Forelimb muscle (tissue), 1 donor: ENCODE measurements at regions not wholly inside any gene's neighbourhood (a gene's known extent, or its start where the extent isn't known, plus 50 kb on each side); places are given as distances from the start of the nearest gene placed in this dataset.

ENCODE experiments used
- DNase-seq: peaks from one replicate; pipeline ENCODE4 v3.0.0-alpha.2; 2013; ENCODE audit warnings: low read depth

- DNase-seq = no peak
Observed at GRCh38 chr2:59921743-59922142, 631.7 kb downstream of the BCL11A start.

DNA sequence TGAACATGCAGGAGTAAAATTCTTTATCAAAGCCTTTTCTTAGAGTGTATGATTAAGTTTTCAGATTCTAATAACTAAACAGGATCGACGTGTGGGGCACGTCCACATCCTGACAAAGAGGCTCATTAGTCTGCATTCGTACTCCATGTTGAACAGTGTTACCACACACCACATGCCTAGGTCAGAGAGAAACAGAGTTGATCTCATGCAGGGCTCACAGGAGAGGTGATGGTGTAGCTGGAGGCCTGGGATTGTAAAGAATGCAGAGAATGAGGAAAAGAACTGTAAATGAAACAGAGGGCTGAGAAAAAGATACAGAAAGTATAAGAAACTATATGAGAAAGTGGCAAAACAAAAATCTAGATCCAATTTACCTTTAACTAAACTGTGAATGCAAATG, 632.5 kb downstream of the BCL11A start:
- DNase-seq = no peak

DNA sequence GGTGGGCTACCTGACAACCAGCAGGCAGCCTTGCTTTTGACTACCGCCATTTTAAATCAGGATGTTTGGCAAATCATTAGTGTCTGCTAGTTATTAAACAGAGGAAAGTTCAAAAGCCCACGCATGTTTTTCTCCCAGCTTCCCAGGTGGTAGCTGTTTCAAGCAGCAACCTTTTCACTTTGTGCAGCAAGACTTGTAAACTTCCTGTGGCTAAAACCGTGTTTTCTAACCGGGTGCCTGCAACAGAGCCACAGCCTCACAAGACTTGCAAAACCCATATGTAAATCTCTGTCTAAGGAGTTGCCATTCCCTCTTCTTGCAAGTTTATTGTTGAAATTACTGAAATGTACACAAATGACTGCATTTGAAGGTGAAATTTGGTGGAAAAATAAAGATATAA, 633.1 kb downstream of the BCL11A start:
- DNase-seq = no peak

DNA sequence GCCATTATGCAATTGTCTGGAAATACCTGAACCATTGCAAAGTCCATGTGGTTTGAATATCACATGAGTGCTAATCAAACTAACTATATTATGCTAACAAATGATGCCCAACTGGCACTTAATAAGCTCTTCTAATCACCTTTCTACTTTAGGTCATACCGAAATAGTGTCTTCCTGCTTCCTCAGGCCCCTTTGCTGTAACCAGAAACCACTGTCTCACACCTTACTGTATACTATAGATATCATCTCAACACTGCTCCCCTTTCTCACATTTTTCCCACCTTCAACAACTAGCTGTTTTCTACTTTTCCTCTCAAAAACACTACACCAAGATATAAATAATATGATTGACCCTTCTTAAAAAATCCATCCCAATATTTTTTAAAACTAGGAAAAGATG, 633.9 kb downstream of the BCL11A start:
- DNase-seq = no peak

DNA sequence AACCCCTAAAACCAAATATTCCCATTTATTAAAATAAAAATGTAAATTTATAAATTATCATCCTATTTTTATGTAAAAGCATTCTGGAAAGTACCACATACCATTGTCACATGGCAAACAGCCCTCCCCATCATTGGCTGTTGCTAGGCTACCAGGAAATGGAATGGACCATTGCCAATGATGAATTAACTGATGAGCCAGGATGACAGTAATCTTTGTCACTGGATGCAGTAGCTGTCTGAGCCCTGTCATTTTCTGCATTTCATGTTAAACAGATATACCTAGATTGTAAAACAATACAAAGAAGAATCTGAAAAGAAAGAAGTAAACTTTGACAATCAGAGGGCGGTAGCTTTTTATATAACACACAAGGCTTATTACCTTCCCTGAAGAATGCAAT, 641.4 kb downstream of the BCL11A start:
- DNase-seq = no peak

DNA sequence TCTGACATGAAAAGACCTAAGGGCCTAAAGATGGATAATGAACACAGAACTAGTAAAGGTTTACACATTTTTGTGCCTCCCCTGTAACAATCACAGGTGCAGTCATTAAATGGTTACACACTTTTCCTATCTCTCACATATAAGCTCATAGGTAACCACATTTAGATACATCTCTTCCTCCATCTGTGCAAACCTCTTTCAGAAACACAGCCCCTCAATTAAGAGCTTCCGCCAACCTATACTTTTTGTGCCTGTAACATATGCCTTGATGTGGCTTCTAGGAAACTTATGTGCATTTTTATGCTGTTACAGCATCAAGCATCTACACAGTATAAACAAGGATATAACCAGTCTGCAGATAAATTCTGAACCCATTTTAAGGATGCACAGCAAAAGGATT, 643.3 kb downstream of the BCL11A start:
- no peak for DNase-seq

DNA sequence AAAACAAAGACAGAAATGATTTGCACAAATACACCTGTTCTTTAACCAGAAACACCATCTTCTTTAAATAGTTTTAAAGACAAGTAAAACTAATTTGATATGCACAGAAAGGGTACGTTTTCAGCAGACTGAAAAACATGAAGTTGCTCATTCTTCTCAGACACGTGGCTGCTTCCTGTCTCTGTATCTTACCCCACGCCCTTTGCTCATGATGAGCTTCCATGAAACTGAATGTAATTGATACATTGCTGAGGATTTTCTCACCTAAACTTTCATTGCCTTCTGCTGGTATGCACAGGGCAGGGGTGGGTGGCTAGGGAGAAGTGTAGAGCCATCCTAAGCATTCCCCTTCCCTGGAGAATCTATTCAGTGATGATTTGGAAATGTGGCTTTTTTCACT, 644.3 kb downstream of the BCL11A start:
- no peak for DNase-seq

GRCh38 chr2:59905731-59906130, 647.7 kb downstream of the BCL11A start:
- no peak for DNase-seq

- no peak for DNase-seq
Observed at GRCh38 chr2:59903994-59904544, 649.4 kb downstream of the BCL11A start.

GRCh38 chr2:59900728-59901452, 652.6 kb downstream of the BCL11A start:
- DNase-seq = no peak

DNA sequence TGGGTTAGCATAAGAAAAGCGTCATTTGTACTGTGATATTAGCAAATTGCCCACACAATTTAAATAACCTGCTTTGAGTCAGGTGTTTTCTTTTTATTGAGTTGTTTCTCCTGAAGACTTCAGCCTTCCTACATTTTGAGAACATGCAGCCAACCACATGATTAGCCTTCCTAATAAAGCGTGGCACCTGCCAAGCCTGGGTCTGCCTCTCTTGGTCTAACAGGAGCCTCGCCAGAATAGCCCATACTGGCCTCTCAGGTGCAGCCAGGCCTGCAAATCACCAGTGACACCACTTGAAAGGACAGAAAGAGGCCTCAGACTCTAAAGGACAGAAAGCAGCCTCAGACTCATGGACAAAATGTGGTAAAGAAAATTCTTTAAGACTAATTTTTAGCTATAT, 653.8 kb downstream of the BCL11A start:
- no peak for DNase-seq

DNA sequence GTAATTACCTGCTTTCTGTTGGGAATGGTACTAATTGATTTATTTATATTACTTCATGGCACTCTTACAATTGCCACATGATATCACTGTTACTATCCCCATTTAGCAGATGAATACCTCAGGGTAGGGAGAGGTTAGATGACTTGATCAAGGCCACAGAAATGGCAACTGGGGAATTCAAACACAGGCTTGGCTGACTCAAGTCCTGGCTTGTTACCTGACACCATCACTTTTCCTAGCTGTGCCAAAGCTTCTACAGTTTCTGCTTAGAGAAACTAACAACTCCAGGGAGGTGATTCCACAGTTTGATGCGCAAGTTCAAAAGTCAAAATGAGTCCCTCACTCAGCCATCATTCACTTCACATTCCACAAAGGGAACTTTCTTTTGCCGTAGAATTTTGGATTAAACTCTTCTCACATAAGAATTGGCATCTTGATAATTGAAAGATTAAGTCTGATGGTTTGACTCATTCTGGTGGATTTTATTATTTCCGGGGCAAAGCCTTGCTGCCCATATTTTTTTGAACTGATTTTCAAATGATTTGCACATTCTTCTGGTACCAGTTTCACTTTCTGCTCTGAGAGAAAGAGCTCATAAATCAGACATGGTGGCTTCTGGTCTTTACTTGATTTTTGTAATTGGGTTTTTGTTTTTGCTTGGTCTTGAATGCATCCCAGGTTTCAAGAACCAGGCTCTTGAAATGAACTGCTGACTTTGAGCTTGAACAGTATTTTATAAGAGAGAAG, 656.8 kb downstream of the BCL11A start:
- no peak for DNase-seq

DNA sequence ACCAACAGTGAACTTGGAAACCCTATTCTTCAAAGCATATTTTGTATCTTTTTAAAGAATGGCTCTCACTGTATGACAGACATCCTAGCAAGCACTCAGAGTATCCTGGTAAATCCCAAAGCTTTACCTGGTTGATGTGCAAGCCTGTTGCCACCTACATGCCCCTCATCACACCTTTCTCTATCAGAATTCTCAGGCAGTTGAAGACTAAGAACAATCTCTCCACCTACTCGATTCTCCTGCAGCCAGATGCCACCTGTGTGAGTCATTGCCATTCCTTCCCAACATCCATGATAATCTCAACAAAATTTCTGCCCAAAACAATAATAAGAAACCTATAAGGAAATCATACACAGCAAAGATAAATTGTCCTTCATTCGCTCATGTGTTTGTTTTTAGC, 659.8 kb downstream of the BCL11A start:
- no peak for DNase-seq

DNA sequence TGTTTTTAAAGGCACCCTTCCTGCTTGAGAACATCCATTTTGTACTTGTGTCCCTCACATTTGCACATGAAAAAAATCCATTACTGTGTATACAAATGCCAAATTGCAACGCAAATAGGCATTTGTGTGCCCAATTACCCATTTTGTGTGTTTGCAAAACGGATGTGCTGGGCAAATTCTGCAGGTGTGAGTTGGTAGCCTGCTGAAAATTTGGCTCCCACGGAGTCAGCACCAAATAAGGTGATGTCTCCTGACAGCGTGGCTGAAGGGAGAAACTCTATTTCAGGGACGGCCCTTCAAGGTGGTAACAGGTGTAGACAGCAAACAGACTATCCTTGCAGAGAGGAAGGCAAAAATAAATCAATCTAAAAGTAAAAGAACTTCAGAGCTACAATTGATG, 661.1 kb downstream of the BCL11A start:
- no peak for DNase-seq

- DNase-seq = no peak
Observed at GRCh38 chr2:59889305-59889704, 664.1 kb downstream of the BCL11A start.

GRCh38 chr2:59888706-59889105, 664.7 kb downstream of the BCL11A start:
- no peak for DNase-seq

- DNase-seq = no peak
Observed at GRCh38 chr2:59888015-59888414, 665.4 kb downstream of the BCL11A start.

- DNase-seq = no peak
Observed at GRCh38 chr2:59887366-59887765, 666.1 kb downstream of the BCL11A start.

- no peak for DNase-seq
Observed at GRCh38 chr2:59886759-59887158, 666.7 kb downstream of the BCL11A start.

GRCh38 chr2:59885541-59885940, 667.9 kb downstream of the BCL11A start:
- no peak for DNase-seq

- no peak for DNase-seq
Observed at GRCh38 chr2:59884166-59884565, 669.3 kb downstream of the BCL11A start.

DNA sequence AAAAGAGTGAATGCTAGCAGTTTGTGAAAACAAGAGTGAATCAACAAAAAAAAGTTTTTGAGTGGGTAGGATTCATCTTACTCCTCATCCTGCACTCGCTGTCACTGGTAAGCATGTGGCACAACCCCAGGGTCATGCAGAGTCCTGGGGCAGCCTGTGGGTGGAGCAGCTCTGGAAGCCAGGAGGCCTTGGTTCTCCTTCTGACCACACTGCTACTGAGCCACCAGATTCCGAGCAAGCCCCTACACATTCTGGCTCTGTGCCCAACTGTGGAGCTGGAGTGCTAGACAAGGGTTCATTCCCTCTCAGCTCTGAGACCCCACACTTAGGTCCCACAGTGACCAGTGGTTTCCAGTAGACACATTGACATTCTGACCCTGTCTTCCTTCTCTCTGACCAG, 670.6 kb downstream of the BCL11A start:
- no peak for DNase-seq

- DNase-seq = no peak
Observed at GRCh38 chr2:59882279-59882678, 671.2 kb downstream of the BCL11A start.
